GM12892 (cell line): ENCODE measurements at regions not wholly inside any gene's neighbourhood (a gene's known extent, or its start where the extent isn't known, plus 50 kb on each side); places are given as distances from the start of the nearest gene placed in this dataset.

Experiments used
- POLR2A ChIP-seq: IDR thresholded peaks from 2 replicates; pipeline ENCODE4 v1.6.1; 2011; ENCODE audit warnings: low read depth, low read length, control low read depth
- POLR2AphosphoS5 ChIP-seq: IDR thresholded peaks from 2 replicates; pipeline ENCODE4 v1.6.1; 2011; ENCODE audit warnings: low read depth, low read length, control low read depth
- TAF1 ChIP-seq: IDR thresholded peaks from 2 replicates; pipeline ENCODE4 v1.6.1; 2011; ENCODE audit warnings: low read depth, mild to moderate bottlenecking, control low read depth, low read length, borderline replicate concordance

- TF ChIP-seq POLR2A: no peak
- no peak for TF ChIP-seq POLR2AphosphoS5
- no peak for TF ChIP-seq TAF1
These were observed 80.6 kb upstream of the LRCH1 start for GRCh38 chr13:46472384-46472783.
